Peyer's patch (tissue), 4 donors: ENCODE measurements at regions not wholly inside any gene's neighbourhood (a gene's known extent, or its start where the extent isn't known, plus 50 kb on each side); places are given as distances from the start of the nearest gene placed in this dataset.

Source experiments
- POLR2A ChIP-seq, 2 donors: fragments of 450-650 bp; IDR thresholded peaks; one replicate each; pipeline ENCODE4 v1.5.1; 2017; ENCODE audit warnings: antibody characterized with exemption in 2 of 2, mild to moderate bottlenecking in 2 of 2, moderate library complexity in 2 of 2
- TF ChIP-seq, protein P1 (sequence below), 6 experiments: fragments of 450-650 bp in 4 of 6; fragments of 200-600 bp in 2 of 6; sonication (generic) in 1 of 6; IDR thresholded peaks; one replicate each; pipeline ENCODE4 v1.5.1; 2017 to 2019; ENCODE audit warnings: antibody characterized with exemption in 6 of 6, mild to moderate bottlenecking in 3 of 6, moderate library complexity in 1 of 6

- TF ChIP-seq, protein P1, sequence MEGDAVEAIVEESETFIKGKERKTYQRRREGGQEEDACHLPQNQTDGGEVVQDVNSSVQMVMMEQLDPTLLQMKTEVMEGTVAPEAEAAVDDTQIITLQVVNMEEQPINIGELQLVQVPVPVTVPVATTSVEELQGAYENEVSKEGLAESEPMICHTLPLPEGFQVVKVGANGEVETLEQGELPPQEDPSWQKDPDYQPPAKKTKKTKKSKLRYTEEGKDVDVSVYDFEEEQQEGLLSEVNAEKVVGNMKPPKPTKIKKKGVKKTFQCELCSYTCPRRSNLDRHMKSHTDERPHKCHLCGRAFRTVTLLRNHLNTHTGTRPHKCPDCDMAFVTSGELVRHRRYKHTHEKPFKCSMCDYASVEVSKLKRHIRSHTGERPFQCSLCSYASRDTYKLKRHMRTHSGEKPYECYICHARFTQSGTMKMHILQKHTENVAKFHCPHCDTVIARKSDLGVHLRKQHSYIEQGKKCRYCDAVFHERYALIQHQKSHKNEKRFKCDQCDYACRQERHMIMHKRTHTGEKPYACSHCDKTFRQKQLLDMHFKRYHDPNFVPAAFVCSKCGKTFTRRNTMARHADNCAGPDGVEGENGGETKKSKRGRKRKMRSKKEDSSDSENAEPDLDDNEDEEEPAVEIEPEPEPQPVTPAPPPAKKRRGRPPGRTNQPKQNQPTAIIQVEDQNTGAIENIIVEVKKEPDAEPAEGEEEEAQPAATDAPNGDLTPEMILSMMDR (IDR thresholded peaks at IDR 0.05): no peak
- TF ChIP-seq POLR2A (IDR thresholded peaks at IDR 0.05): no peak
Measured at GRCh38 chr6:104531646-104532045, 328.1 kb downstream of the HACE1 start.
